ENCODE measurements at regions not wholly inside any gene's neighbourhood (a gene's known extent, or its start where the extent isn't known, plus 50 kb on each side); places are given as distances from the start of the nearest gene placed in this dataset.

DNA sequence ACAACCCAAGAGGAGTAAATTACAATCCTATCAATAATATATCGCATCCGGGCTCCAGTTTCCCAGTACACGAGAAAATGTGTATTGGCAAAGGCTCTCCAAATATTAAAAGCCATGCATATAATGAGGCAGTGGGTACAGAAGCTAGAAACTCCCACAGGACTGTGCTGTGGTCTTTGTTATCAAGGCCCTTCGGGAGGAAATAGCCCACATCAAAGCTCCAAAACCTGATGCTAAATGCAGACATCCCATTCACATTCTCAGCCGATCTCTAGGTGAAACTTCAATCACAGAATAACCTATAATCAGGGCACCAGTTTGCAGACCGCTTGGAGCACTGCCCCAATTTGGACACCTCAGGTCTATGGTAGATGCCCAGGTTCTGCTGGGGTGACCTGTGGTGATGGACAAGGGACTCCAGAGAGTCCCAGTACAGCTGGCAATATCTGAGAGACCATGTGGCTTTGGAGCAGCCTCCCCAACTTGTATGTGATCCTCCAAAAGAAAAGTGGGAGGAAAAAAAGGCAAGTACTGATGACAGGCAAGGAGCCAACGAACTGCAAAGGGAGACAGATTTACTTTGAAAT, 148.8 kb upstream of the CAMK1G start:
- TF ChIP-seq RAD21 (IDR thresholded peaks at IDR 0.05; ENCODE audit: low read depth) (no peak), YY1 (IDR thresholded peaks at IDR 0.05; ENCODE audit: low read depth) (no peak), TAF1 (IDR thresholded peaks at IDR 0.05; ENCODE audit: low read depth) (no peak), EP300 (IDR thresholded peaks at IDR 0.05; ENCODE audit: borderline replicate concordance) (no peak), USF1 (IDR thresholded peaks at IDR 0.05) (no peak), CREB1 (IDR thresholded peaks at IDR 0.05; ENCODE audit: low read depth) (no peak), TEAD4 (IDR thresholded peaks at IDR 0.05) (no peak), NFIC (IDR thresholded peaks at IDR 0.05) (no peak), MAX (IDR thresholded peaks at IDR 0.05) (no peak)
- TF ChIP-seq, protein P1, sequence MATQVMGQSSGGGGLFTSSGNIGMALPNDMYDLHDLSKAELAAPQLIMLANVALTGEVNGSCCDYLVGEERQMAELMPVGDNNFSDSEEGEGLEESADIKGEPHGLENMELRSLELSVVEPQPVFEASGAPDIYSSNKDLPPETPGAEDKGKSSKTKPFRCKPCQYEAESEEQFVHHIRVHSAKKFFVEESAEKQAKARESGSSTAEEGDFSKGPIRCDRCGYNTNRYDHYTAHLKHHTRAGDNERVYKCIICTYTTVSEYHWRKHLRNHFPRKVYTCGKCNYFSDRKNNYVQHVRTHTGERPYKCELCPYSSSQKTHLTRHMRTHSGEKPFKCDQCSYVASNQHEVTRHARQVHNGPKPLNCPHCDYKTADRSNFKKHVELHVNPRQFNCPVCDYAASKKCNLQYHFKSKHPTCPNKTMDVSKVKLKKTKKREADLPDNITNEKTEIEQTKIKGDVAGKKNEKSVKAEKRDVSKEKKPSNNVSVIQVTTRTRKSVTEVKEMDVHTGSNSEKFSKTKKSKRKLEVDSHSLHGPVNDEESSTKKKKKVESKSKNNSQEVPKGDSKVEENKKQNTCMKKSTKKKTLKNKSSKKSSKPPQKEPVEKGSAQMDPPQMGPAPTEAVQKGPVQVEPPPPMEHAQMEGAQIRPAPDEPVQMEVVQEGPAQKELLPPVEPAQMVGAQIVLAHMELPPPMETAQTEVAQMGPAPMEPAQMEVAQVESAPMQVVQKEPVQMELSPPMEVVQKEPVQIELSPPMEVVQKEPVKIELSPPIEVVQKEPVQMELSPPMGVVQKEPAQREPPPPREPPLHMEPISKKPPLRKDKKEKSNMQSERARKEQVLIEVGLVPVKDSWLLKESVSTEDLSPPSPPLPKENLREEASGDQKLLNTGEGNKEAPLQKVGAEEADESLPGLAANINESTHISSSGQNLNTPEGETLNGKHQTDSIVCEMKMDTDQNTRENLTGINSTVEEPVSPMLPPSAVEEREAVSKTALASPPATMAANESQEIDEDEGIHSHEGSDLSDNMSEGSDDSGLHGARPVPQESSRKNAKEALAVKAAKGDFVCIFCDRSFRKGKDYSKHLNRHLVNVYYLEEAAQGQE (IDR thresholded peaks at IDR 0.05; ENCODE audit: low read depth): no peak

All from Ishikawa (cell line).